GM18498 (cell line): ENCODE measurements at regions not wholly inside any gene's neighbourhood (a gene's known extent, or its start where the extent isn't known, plus 50 kb on each side); places are given as distances from the start of the nearest gene placed in this dataset.
A peak's percentile ranks its signal among the peaks of the same experiment; 100 is the strongest.

ENCODE experiments used
- ATAC-seq: cut with Tn5 transposase; IDR thresholded peaks from one replicate; pipeline ENCODE4 v1.9.1; 2021; ENCODE audit warnings: mild to moderate bottlenecking, moderate library complexity; ENCODE audit not compliant: unreplicated experiment

GRCh38 chr5:124997186-124997893 is 250.9 kb upstream of the ZNF608 start:
- no peak for ATAC-seq

DNA sequence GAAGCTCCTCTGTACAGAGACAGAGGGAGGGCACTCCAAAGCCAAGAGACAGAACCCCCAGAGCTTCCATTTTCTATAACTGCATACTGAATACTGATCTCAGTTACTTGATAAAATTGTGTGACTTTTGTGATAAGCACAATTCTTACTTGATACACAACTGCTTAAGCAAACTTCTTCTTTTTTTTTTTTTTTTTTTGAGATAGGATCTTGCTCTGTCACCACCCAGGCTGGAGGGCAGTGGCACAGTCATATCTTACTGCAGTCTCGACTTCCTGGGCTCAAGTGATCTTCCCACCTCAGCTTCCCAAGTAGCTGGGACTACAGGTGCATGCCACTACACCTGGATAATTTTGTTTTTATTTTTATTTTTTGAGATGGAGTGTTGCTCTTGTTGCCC is 252.1 kb upstream of the ZNF608 start:
- no peak for ATAC-seq

DNA sequence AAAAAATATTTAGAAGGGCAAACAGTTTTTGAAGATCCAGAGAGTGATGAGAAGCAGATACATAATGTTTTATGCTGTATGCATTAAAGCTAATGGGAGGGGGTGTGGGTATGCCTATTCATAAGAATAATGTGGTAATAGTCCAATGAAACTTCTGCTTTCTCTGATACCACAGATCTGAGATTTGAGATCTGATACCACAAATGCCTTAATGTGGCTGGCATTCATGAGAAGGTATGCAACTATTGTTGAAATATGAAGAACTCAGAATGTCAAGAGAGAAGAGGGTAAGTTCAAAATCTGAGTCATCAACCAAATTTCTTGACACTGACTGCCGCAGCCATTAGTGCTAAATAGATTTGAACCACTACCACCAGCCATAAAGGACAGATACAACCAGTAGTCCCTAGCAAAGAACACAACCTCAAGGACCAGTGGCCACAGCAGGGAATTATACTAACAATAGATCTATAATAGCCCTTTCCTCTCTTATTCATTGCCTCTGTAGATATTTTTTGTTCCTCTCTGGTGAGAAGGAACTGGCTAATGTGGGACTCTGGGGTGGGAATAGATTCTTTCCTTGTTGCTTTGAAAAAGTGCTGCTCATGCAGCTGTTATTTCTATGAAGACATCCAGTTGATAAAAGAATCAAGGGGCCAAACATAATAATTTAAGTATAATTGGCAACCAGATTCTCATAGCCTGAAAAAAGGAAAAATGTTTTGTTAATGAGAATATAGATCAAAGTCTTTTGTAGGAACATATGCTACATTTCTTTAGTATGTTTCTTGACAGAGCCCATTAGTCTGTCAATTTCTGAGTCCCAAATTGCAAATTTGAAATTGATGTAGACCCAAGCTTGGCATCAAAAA is 256.5 kb upstream of the ZNF608 start:
- peak; percentile 32 for ATAC-seq

GRCh38 chr5:125004009-125004408 is 257.6 kb upstream of the ZNF608 start:
- no peak for ATAC-seq

- ATAC-seq, result no peak
Measured at GRCh38 chr5:125005266-125005665, 258.8 kb upstream of the ZNF608 start.

DNA sequence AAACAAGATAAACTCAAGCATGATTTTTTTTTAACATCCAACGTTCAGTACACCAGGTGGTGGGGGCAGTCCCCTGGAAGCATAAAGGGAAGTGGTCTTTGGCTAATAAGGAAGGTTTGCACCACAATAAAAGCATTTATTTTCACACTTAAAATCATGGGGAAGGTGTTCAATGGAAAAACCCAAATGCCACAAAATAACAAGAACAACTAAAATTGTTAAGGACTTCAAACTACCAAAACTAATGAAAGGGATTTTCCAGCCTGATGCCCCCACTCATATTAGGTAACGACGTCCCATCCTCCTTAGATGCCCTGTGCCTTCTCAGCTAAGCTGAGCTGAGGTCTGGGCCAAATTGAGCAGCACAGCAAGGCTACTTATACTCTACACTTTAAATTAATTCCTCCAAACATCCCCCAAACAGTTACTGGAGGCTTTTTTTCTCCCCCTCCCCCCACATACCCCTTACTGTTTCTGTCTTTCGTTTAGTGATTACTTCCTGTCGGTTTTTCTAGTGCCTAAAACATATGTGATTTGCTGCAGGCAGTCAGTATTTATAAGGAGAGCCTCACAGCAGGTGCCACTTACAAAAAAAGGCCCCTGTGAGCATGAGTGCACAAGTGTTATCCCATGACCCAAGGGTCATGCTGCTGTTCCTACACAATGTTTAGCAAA is 259.7 kb upstream of the ZNF608 start:
- ATAC-seq, result peak; percentile 60

- ATAC-seq, result no peak
Measured at GRCh38 chr5:125010356-125010755, 263.9 kb upstream of the ZNF608 start.

DNA sequence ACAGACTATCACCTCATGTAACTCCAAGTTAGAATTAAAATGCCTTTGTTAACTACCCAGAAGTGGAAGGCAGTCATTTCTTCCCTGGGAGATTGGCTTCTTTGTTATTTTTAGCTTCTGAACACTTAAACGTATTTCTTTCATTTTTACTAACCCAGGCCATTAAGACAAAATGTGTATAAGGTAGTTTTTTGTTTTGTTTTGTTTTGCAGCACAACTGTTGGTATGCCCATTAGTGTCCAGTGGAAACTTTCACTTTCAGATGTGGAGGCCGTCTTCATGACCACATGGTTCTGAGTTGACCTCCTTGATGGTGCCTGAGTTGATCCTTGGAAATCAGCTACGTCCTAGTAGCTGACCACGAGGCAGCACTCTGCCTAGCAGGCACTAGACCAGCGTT is 264.6 kb upstream of the ZNF608 start:
- ATAC-seq, result peak; percentile 44

- no peak for ATAC-seq
Measured at GRCh38 chr5:125011419-125011818, 265.0 kb upstream of the ZNF608 start.

DNA sequence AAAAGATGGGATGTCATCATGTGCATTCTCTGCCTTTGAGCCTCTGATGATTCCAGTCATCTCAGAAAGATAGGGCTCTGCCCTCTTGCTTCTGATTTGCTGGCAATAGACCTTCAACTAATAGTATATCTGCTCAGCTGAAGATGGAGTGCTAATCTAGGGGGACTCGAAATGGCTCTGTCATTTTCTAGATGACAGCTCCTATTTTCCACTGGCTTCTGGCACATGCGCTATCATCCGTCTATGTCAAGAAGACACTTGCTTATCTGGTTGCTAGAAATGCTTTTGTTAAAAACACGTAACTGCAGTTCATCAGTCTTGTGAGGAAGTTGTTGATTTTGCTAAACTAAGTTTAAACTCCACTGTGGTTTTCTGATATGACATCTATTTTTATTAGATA is 265.5 kb upstream of the ZNF608 start:
- ATAC-seq, result no peak

DNA sequence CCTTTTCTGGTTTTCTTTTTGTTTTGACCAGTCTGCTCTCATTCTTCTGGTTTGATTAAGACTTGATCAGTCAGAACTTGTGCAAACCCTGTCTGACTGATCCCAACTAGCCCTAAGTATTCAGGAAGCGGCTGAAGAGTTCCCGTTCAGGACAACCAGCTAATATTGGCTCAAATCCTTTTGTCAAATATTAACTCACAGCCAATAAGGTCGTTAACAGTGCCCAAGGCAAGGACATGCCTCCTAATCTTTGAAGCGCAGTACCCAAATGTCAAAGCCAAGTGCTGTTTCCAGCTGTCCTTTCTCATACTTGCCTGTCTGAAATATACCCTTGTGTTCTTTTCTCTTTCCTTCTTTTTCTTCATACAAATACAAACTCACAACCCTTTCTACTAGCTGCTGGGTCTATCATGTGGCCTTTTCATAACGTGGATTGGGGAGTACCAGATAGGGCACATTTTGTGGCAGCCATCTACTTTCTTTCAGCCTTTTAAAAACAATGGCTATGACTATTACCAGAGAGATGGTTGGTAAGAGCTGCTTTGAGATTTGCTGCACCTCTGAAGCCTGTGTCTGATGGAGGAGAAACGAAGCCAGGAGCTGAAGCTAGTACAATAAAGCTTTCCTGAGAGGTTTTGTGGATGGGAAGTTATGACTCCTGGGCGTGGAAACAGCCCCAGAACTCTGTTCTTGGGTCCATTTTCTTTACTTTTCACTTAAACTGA is 266.4 kb upstream of the ZNF608 start:
- ATAC-seq, result no peak

DNA sequence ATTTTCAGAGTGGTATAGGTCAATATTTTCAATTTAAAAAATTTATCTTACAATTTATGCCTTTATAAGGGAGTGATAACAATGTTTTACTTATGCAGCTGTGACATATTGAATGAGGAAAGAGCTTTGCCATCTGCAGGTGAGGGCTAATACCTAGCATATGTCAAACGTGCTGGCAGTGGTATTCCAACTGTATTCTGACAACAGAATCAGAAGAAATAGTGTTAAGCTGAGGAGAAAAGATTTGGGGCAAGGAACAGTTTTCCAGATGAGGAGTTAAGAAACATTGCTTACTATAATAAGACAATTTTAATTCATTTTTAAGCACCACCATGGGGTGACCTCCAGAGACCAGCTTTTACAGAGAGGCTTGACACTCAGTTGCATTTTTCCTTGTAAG is 267.8 kb upstream of the ZNF608 start:
- no peak for ATAC-seq

DNA sequence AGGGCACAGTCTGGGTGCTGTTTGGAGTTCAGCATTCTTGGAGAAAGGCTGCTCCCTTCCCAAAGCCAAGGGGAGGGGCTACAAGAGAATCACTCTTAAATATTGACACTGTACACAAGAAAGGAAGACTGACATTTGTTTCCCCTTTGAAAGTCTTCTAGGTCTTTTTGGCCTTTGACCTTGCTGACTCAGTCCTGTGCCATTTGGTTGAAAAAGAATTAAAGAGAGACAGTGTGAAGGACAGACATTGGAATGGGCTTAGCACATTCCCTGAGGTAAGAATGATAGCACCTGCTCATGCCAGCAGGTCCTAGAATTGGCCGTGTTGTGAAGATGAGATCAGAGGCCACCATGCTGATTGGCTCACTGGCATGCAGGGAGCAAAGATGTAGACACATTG is 271.4 kb upstream of the ZNF608 start:
- ATAC-seq, result no peak

GRCh38 chr5:125023673-125024072 is 277.2 kb upstream of the ZNF608 start:
- ATAC-seq, result no peak

DNA sequence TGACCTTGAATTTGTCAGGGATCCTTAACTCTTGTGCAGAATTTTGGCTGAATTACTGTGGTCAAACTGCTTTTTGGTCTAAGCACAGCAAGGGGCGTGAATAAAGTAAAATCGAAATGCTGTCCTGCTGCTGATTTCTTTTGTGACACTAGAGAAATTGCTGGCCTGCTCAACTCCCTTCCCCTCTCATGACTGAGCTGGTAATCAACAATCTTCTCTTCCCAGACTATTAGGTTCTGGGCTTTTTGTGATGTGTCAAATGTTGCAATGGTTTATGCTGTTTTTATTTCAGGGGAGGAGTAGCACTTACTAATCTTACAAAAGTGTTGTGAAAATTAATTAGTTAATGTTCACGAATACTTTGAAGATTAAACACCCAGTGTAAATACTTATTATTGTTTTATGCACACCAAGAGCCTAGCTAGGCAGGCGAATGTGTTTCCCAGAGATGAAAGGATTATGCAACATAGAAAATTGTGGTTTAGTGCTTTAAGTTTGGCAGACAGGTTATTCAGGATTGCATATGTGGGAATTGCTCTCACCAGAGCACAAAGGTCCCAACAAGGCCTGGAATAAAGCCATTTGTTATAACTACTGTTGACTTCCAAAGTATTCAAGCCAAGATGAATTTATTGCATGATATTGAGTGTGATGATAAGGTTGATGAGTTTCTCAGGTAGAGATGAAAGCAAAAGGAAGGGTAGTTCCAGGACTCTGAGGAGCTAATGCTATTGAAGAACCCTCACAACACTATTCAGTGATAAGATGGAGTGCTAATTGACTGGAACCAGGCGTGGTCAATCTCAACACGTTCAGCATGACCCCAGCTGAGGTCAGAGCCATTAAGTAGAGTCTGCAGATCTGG is 280.7 kb upstream of the ZNF608 start:
- no peak for ATAC-seq

- ATAC-seq, result no peak
Measured at GRCh38 chr5:125032286-125032685, 285.8 kb upstream of the ZNF608 start.

- no peak for ATAC-seq
Measured at GRCh38 chr5:125033602-125034001, 287.2 kb upstream of the ZNF608 start.

DNA sequence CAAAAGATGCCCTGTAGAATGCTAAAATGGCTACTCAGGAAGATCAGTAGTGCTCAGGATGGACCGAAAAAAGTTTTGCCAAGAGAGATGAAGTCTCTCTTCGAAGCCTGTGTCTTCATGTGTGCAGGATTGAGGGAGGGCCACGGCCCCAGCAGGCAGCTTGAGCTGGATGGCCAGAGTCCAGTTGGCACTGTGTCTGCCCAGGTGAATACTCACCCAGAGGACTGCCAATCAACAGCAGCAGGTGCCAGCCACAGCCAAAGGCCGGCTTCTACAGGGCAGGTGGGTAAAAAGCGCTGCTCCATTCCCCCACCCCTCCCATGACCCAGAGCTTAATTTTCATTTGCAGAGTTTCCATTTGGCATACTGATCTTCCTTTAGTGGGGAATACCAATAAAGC is 287.9 kb upstream of the ZNF608 start:
- no peak for ATAC-seq

DNA sequence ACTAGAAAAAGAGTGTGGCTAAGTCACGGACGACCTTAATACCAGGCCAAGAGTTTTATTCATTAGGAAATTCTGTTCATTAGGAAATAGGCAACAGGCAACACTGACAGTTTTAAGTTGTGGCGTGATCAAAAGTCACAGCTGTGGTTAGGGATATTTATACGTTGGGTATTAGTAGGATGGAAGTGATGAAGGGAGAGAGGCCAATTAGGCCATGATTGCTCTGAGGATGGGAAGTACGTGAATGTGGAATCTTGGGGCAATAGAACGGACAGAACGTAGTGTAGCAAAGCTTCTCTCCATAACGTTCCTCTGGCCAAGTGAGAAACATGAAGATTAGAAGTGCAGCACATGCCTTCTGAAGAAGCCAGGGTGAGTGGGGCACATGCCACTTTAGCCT is 290.1 kb upstream of the ZNF608 start:
- no peak for ATAC-seq

DNA sequence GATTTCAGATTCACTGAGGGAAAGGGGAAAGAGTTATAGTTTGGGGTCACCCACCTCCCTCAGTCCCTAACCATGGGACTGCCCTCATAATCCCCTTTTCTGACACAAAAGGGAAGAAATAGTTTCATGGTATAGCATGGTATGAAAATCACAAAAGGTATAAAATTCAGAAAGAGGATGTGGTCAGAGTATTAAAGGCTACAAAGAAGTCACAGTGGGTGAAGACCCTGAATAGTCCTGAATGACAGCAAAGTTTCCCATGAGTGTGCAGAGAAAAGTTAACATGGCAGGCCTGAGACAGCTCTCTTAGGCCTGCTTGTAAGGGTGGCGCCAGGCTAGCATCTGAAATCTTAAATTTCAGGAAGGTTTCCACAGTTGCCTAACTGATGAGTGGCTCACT is 290.6 kb upstream of the ZNF608 start:
- ATAC-seq, result no peak
